ENCODE measurements at regions not wholly inside any gene's neighbourhood (a gene's known extent, or its start where the extent isn't known, plus 50 kb on each side); places are given as distances from the start of the nearest gene placed in this dataset.

DNA sequence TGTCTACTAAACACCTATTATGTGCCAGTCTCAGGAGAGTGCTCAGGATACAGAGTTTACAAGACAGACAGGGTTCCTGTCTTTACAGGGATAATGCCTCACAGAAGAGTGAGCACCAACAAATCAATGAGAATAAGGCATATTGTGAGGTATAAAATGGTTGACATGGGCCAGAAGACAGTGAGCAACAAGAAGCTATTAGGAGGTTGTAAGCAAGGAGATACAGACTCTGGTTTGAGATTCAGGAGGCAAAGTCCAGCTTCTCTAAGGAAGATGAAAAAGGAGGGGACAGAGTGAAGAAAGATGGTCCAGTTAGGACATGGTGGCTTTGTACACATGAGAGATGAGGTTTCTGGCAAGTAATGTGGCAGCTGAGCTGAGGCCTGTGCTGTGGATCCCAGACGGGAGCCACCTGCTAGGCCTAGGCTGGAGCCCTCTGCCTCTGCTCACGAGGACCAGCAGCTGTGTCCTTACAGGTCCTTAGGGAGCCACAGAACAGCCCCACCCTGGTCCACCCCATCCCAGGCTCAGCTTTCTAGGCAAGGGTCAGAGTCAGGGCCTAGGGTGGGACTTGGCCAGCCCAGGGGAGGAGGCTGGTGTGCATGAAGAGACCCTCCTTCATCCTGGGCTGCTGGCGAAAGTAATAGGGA, 110.5 kb downstream of the ZNF280B start:
- no peak for DNase-seq (ENCODE audit: low read depth)
- TF ChIP-seq, protein P1, sequence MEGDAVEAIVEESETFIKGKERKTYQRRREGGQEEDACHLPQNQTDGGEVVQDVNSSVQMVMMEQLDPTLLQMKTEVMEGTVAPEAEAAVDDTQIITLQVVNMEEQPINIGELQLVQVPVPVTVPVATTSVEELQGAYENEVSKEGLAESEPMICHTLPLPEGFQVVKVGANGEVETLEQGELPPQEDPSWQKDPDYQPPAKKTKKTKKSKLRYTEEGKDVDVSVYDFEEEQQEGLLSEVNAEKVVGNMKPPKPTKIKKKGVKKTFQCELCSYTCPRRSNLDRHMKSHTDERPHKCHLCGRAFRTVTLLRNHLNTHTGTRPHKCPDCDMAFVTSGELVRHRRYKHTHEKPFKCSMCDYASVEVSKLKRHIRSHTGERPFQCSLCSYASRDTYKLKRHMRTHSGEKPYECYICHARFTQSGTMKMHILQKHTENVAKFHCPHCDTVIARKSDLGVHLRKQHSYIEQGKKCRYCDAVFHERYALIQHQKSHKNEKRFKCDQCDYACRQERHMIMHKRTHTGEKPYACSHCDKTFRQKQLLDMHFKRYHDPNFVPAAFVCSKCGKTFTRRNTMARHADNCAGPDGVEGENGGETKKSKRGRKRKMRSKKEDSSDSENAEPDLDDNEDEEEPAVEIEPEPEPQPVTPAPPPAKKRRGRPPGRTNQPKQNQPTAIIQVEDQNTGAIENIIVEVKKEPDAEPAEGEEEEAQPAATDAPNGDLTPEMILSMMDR (IDR thresholded peaks at IDR 0.05; ENCODE audit: insufficient read depth, low read length, poor library complexity, severe bottlenecking), result no peak
- H3K27me3 ChIP-seq (ENCODE audit: control insufficient read depth, insufficient read depth, low read length), result no peaks in the 10 kb centered on the region

DNA sequence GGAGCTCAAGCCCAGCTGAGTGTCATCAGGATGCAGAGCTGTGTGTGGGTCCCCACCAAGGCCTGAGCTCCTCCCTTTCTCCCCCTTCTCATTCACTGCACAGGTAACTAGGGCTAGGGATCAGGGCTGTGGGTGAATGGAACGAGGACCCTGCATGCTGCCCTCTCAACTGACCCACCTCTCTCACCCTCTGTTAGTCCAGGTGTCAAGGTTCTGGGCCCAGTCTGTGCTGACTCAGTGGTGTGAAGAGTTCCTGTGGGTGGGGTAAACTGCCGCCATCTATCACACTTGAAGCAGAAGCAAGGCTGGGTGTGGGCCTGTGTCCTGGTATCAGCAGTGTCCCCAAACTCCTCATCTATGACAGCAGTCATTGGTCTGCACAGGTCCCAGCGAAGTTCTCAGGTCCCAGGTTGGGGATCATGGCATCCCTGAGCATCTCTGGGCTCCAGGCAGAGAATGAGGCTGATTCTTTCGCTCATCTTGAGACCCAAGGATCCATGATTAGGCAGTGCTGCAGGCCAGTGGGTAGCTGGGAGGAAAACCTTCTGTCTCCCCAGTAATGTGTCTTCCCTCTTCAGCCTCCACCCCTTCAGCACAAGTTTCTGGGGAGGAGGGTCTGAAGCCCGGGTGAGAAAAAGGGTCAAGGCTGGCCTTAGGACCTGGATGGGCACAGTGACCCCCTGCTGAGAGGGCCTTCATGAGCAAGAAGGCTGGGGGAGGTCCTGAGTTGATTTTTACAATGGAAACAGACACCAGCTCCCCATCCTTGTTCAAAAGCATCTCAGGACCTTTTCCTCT, 109.8 kb downstream of the ZNF280B start:
- DNase-seq (ENCODE audit: low read depth), result no peak
- TF ChIP-seq, protein P1 (IDR thresholded peaks at IDR 0.05; ENCODE audit: insufficient read depth, low read length, poor library complexity, severe bottlenecking), result no peak
- Histone ChIP-seq H3K4me3 (ENCODE audit: low read depth, low read length) (no peak overlapping the region), H3K36me3 (ENCODE audit: control insufficient read depth, insufficient read depth, low read length) (no peaks in the 10 kb centered on the region), H3K27me3 (ENCODE audit: control insufficient read depth, insufficient read depth, low read length) (no peaks in the 10 kb centered on the region)

More for the DNA sequence above, 110.5 kb downstream of the ZNF280B start:
- no peak overlapping the region for H3K4me3 ChIP-seq (ENCODE audit: low read depth, low read length)
- no peaks in the 10 kb centered on the region for H3K36me3 ChIP-seq (ENCODE audit: control insufficient read depth, insufficient read depth, low read length)

DNA sequence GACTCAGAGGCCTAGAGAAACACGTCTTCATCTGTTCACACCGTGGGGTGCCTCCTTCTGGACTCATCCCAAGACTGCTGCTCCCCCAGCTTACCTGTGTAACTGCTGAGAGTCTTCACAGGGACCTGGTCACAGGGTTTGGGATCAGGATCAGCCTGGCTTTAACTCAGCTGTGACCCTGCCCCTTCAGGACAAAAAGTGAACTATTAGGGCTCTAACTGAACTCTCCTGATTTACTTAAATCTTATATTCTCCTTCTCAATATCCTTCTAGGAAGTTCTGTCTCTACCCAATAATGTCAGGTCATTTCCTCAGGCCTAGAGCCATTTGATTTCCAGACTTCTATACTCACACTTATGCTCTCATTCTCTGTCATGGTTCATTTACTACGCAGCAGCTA, 108.4 kb downstream of the ZNF280B start:
- DNase-seq (ENCODE audit: low read depth), result no peak
- TF ChIP-seq, protein P1 (IDR thresholded peaks at IDR 0.05; ENCODE audit: insufficient read depth, low read length, poor library complexity, severe bottlenecking), result no peak
- Histone ChIP-seq H3K4me3 (ENCODE audit: low read depth, low read length) (no peak overlapping the region), H3K36me3 (ENCODE audit: control insufficient read depth, insufficient read depth, low read length) (no peaks in the 10 kb centered on the region), H3K27me3 (ENCODE audit: control insufficient read depth, insufficient read depth, low read length) (no peaks in the 10 kb centered on the region)

- H3K36me3 ChIP-seq (ENCODE audit: control insufficient read depth, insufficient read depth, low read length), result no peaks in the 10 kb centered on the region
- no peak overlapping the region for H3K4me3 ChIP-seq (ENCODE audit: low read depth, low read length)
- H3K27me3 ChIP-seq (ENCODE audit: control insufficient read depth, insufficient read depth, low read length), result no peaks in the 10 kb centered on the region
- no peak for DNase-seq (ENCODE audit: low read depth)
- TF ChIP-seq, protein P1 (IDR thresholded peaks at IDR 0.05; ENCODE audit: insufficient read depth, low read length, poor library complexity, severe bottlenecking), result no peak
Observed at GRCh38 chr22:22400964-22401363, 107.6 kb downstream of the ZNF280B start.

- H3K36me3 ChIP-seq (ENCODE audit: control insufficient read depth, insufficient read depth, low read length), result no peaks in the 10 kb centered on the region
- H3K27me3 ChIP-seq (ENCODE audit: control insufficient read depth, insufficient read depth, low read length), result no peaks in the 10 kb centered on the region
- DNase-seq (ENCODE audit: low read depth), result no peak
- TF ChIP-seq, protein P1 (IDR thresholded peaks at IDR 0.05; ENCODE audit: insufficient read depth, low read length, poor library complexity, severe bottlenecking), result no peak
- H3K4me3 ChIP-seq (ENCODE audit: low read depth, low read length), result no peak overlapping the region
Observed at GRCh38 chr22:22401381-22401780, 107.2 kb downstream of the ZNF280B start.

All from kidney epithelial cell (primary cell).